ENCODE measurements at regions not wholly inside any gene's neighbourhood (a gene's known extent, or its start where the extent isn't known, plus 50 kb on each side); places are given as distances from the start of the nearest gene placed in this dataset.

DNA sequence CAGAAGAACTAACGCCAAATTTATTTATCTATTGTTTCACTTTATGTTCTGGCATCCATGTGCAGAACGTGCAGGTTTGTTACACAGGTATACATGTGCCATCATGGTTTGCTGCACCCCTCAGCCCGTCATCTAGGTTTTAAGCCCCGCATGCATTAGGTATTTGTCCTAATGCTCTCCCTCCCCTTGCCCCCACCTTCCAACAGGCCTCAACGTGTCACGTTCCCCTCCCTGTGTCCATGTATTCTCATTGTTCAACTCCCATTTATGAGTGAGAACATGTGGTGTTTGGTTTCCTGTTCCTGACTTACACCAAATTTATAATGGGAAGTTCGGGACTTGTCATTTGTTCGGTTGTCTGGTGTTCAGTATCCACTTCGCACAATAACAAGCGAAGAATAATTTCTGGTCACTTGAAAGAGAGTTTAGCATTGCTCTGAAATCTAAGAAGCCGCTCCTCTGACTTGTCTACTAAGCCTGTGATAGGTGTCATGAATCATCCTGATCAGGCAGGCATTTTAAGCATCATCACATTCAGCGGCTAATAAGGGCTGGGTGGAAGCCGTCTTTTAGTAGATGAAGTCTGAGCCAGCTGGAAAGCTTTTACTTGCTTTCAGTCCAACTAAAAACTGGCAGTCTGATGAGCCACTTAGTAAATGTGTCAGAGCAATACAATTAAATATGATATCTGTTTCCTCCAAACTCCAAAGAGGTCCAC lies 1065.7 kb upstream of the PABPC4L start:
- CTCF ChIA-PET, result no interaction called here
- H3K4me1 Mint-ChIP-seq, result no peaks in the 10 kb centered on the region

DNA sequence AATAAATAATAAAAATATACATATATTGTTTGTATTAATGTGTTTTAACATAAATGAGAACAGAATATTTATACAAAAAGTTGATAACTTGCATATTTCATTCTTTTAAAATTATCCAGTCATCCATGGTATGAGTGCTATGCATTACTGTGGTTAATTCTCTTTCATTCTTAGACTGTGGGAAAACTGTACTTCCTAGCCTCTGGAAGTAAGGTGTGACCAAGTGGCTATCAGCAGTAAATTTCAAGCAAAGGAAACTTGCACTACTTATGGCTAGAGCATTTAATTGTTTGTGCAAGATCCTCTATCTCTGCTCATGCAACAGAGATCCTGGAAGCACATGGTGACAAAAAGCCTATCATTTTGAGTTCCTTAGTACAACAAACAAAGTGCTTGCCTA lies 1054.5 kb upstream of the PABPC4L start:
- no peak overlapping the region for H3K4me3 Mint-ChIP-seq
- no peak overlapping the region for H3K27ac Mint-ChIP-seq
- peaks cover 2% of the 10 kb centered on the region for H3K9me3 Mint-ChIP-seq (ENCODE audit: low read depth)
- no peaks in the 10 kb centered on the region for H3K4me1 Mint-ChIP-seq
- H3K36me3 Mint-ChIP-seq, result no peaks in the 10 kb centered on the region
- H3K27me3 Mint-ChIP-seq, result no peaks in the 10 kb centered on the region
- CTCF ChIA-PET, result no interaction called here
- ATAC-seq (no peak), DNase-seq (no peak)

More for the DNA sequence above, 1065.7 kb upstream of the PABPC4L start:
- Mint-ChIP-seq H3K27ac (no peak overlapping the region), H3K36me3 (no peaks in the 10 kb centered on the region), H3K4me3 (no peak overlapping the region), H3K27me3 (no peaks in the 10 kb centered on the region), H3K9me3 (ENCODE audit: low read depth) (peaks cover 2% of the 10 kb centered on the region)
- DNase-seq (no peak), ATAC-seq (no peak)

DNA sequence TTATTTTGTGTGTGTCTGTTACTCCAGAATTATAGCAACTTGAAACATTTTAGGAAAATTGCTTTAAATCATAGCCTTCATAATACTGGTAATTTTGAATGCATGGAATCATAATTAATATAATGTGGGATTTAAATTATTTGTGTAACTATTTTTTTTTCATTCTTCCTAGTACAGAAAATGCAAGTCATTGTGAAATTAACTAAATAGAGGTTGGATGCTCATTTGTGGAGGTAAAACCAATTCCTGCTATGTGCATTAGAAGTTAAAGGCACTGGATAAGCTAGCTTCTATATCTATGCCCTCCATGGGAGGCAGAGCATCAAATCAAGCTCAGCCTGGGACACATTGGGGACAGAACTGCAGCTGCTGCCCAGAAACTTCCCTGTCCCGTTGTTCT lies 1048.5 kb upstream of the PABPC4L start:
- no peaks in the 10 kb centered on the region for H3K4me1 Mint-ChIP-seq
- no peak overlapping the region for H3K4me3 Mint-ChIP-seq
- no peak for ATAC-seq
- DNase-seq, result no peak
- H3K27ac Mint-ChIP-seq, result no peak overlapping the region
- H3K9me3 Mint-ChIP-seq (ENCODE audit: low read depth), result no peaks in the 10 kb centered on the region
- H3K27me3 Mint-ChIP-seq, result no peaks in the 10 kb centered on the region
- CTCF ChIA-PET, result no interaction called here
- H3K36me3 Mint-ChIP-seq, result no peaks in the 10 kb centered on the region

DNA sequence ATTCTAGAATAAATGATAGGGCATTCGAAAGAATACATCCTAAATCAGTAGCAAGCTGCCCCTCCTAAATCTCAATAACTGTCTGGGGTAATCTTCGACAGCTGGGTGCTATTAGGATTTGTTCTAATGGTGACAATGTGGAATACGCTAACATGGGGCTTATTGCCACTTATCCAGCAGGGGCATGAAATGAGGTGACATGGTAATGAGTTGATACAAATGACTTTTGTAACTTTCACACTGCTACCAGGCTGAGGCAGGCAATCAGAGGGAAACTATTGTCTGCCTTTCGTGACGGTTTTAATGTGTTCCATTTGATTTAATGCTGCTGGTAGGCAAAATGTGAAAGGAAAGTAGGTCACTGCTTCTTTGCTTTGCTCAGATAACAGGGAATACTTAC lies 1047.4 kb upstream of the PABPC4L start:
- no peaks in the 10 kb centered on the region for H3K36me3 Mint-ChIP-seq

DNA sequence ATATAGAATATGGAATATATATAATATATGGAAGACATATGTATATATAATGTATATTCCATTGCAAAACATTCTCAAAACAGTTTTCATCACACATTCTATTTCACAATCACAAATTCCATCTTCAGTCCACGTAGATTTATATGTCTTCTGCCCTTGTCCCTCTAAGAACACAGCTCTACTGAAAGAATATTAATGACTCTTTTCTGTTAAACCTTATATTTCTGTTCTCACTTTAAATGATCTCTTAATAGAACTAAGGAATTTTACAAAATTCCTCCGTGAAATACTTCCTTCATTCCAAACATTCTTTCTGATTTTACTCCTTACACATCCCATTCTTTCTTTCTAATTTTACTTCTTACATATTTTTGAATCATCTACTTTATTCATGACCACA lies 1043.1 kb upstream of the PABPC4L start:
- Mint-ChIP-seq H3K4me1 (no peaks in the 10 kb centered on the region), H3K4me3 (no peak overlapping the region), H3K9me3 (ENCODE audit: low read depth) (peaks cover 7% of the 10 kb centered on the region), H3K36me3 (no peaks in the 10 kb centered on the region), H3K27ac (no peak overlapping the region), H3K27me3 (no peaks in the 10 kb centered on the region)
- CTCF ChIA-PET, result no interaction called here
- no peak for ATAC-seq
- DNase-seq, result no peak

More for the DNA sequence above, 1047.4 kb upstream of the PABPC4L start:
- H3K27ac Mint-ChIP-seq, result no peak overlapping the region
- CTCF ChIA-PET, result no interaction called here
- no peaks in the 10 kb centered on the region for H3K4me1 Mint-ChIP-seq
- no peak overlapping the region for H3K4me3 Mint-ChIP-seq
- DNase-seq (no peak), ATAC-seq (no peak)
- H3K9me3 Mint-ChIP-seq (ENCODE audit: low read depth), result no peaks in the 10 kb centered on the region
- H3K27me3 Mint-ChIP-seq, result no peaks in the 10 kb centered on the region

DNA sequence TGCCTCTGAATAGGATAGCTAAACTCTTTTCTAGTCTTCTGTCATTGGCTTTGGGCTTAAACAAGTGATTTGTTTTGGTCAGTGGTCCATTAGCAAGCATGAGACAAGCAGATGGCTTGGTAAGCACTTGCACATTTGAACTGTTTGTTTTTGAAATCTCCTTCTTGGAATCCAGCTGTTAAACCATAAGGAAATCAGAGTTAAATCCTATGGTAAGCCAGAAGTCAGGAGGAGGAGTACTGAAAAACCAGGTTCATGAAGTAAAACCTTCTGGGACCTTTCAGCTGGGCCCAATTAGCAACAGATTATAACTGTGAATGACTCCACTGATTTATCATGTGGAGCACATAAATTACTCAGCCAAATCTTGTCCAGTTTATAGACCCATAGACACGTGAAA lies 1042.5 kb upstream of the PABPC4L start:
- peaks cover 8% of the 10 kb centered on the region for H3K9me3 Mint-ChIP-seq (ENCODE audit: low read depth)
- CTCF ChIA-PET, result no interaction called here
- H3K27ac Mint-ChIP-seq, result no peak overlapping the region
- H3K4me1 Mint-ChIP-seq, result no peaks in the 10 kb centered on the region
- no peak overlapping the region for H3K4me3 Mint-ChIP-seq
- H3K27me3 Mint-ChIP-seq, result no peaks in the 10 kb centered on the region
- DNase-seq (no peak), ATAC-seq (no peak)
- no peaks in the 10 kb centered on the region for H3K36me3 Mint-ChIP-seq

DNA sequence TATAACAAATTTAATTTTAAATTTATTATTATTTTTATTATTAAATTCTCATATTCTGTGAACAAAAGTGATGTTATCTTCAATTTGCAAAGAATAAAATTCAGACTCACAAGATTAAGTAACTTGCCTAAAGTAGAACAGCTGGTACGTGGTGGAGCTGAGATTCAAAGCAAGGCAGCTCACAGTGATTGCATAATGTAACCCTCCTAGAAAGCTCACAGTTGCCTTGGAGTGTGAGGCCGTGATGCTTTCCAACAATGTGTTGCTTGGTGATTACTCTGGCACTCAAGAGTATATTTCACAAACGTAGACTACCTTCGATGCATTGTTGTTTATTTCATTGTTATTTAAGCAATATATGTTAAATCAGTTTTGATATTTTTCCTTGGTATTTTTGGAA lies 1039.2 kb upstream of the PABPC4L start:
- H3K27me3 Mint-ChIP-seq, result no peaks in the 10 kb centered on the region
- no peaks in the 10 kb centered on the region for H3K4me1 Mint-ChIP-seq
- ATAC-seq (no peak), DNase-seq (no peak)
- peaks cover 8% of the 10 kb centered on the region for H3K9me3 Mint-ChIP-seq (ENCODE audit: low read depth)
- no peak overlapping the region for H3K27ac Mint-ChIP-seq
- no peak overlapping the region for H3K4me3 Mint-ChIP-seq
- CTCF ChIA-PET, result no interaction called here
- no peaks in the 10 kb centered on the region for H3K36me3 Mint-ChIP-seq

DNA sequence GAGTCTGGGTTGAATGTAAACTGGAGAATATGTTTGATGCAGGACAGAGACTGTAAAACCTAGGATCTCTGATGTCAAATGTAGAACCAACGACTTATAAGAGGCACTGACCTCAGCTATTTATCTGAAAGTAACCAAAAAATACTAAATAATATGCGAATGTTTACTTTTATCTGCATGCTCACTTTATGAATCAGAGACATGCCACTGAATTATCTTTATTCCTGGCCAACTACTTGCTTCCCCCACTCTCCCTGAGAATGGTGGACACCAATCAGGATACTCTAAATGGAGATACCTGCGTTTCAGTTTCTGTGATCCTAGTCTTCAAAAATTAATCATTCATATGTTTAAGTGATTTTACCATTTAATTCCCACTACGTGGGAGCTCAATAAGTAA lies 1038.4 kb upstream of the PABPC4L start:
- H3K9me3 Mint-ChIP-seq (ENCODE audit: low read depth), result peaks cover 8% of the 10 kb centered on the region
- no peak overlapping the region for H3K4me3 Mint-ChIP-seq
- no peaks in the 10 kb centered on the region for H3K27me3 Mint-ChIP-seq
- DNase-seq (no peak), ATAC-seq (no peak)
- H3K27ac Mint-ChIP-seq, result no peak overlapping the region
- no peaks in the 10 kb centered on the region for H3K36me3 Mint-ChIP-seq
- no peaks in the 10 kb centered on the region for H3K4me1 Mint-ChIP-seq
- CTCF ChIA-PET, result no interaction called here

DNA sequence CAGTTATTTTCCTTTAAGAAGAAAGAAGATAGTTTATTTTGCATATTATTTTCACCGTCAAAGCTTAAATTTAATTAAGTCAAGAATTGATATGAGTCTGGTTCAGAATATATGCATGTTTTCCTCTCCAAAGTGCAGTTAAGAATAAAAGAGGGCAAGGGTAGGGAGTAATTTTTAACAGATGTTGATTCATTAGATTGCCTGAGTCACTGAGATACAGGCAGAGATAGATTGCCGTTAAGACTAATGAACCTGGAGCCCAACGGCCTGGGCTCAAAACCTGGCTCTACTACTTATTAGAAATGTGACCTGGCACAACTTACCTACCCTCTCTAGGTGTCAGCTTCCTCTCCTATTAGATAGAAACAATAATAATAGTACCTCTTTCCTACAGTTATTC lies 1037.4 kb upstream of the PABPC4L start:
- no peak overlapping the region for H3K27ac Mint-ChIP-seq
- H3K4me3 Mint-ChIP-seq, result no peak overlapping the region
- CTCF ChIA-PET, result no interaction called here
- no peaks in the 10 kb centered on the region for H3K27me3 Mint-ChIP-seq
- DNase-seq (no peak), ATAC-seq (no peak)
- H3K4me1 Mint-ChIP-seq, result no peaks in the 10 kb centered on the region
- H3K9me3 Mint-ChIP-seq (ENCODE audit: low read depth), result peaks cover 8% of the 10 kb centered on the region
- H3K36me3 Mint-ChIP-seq, result no peaks in the 10 kb centered on the region

DNA sequence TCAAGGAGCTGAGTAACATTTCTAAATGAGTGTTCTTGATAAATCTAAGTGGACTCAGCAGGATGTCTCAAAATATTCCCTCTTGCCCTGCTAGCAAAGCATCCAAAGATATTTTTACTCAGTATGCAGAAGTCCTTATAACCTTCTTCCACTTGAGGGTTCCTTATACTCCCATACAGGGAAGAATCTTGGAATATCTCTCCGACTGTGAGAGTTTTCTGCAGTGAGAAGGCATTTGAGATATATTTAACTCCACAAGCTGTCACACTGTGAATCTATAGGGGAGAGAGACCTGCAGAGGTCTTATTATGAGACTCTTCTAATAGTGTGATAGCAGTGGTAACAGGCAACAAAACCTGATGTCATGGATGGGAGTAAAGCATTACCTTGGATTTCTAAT lies 1034.5 kb upstream of the PABPC4L start:
- DNase-seq, result no peak
- no peak overlapping the region for H3K27ac Mint-ChIP-seq
- H3K27me3 Mint-ChIP-seq, result no peaks in the 10 kb centered on the region
- H3K4me1 Mint-ChIP-seq, result no peaks in the 10 kb centered on the region
- no peaks in the 10 kb centered on the region for H3K36me3 Mint-ChIP-seq
- CTCF ChIA-PET, result no interaction called here
- peaks cover 2% of the 10 kb centered on the region for H3K9me3 Mint-ChIP-seq (ENCODE audit: low read depth)
- no peak for ATAC-seq
- H3K4me3 Mint-ChIP-seq, result no peak overlapping the region

DNA sequence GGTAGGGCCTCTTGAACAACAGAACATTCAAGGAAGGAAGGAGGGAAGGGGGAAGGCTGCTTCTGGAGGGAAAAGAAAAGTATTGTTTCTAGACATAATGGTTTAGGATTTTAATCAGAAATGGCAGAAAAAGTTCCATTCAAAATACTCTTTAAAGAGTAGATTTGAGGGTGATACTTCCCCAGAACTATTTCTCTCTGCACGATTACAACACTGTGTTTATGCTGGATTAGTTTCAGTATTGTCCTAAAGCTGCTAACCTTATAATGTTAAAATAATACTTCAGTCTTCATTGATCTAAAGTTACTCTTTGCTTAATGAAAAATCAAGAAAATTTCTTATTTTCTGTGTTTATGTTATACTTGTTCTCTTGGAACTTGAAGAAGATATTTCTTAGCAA lies 1026.3 kb upstream of the PABPC4L start:
- Mint-ChIP-seq H3K27me3 (no peaks in the 10 kb centered on the region), H3K9me3 (ENCODE audit: low read depth) (peaks cover 4% of the 10 kb centered on the region), H3K36me3 (no peaks in the 10 kb centered on the region), H3K4me1 (no peaks in the 10 kb centered on the region), H3K27ac (no peak overlapping the region), H3K4me3 (no peak overlapping the region)
- no peak for DNase-seq
- CTCF ChIA-PET, result no interaction called here
- no peak for ATAC-seq

DNA sequence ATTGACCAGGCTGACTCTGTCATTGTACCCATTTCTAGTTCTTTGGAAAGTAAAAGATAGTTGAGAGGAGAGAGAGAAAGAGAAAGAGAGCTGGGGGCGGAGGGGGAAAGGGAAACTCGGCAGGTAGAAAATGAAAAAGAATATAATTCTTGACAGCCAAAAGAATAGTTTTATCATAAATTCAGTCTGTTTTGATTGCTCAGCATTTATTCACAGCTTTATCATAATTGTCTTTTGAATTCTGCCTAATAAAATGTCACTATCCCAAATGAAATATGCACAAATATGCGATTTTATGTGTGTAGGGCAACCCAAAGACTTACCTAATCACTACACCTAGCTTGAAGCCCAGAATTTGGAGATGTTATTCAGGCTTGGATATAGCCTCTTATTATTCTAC lies 1024.0 kb upstream of the PABPC4L start:
- no peak overlapping the region for H3K4me3 Mint-ChIP-seq
- CTCF ChIA-PET, result no interaction called here

DNA sequence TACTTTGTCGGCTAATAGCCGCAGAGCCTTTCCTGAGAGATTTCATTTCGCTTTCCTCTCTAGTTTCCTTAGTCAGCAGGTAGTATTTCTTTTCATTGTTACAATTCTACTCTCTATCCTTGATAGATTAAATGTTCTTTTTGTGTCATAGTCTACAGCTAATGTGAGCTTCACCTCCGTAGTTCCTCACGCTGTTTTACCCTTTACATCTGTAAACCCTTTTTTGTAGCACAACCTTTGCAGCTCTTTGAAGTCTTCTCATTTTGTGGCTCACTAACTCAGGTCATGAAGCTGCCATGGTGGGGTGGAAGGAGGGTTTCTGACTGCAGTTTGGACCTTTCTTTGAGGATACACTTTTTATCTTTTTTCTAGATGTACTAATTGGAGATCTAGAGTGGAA lies 1008.8 kb upstream of the PABPC4L start:
- CTCF ChIA-PET, result no interaction called here
- ATAC-seq (no peak), DNase-seq (no peak)
- Mint-ChIP-seq H3K36me3 (no peaks in the 10 kb centered on the region), H3K4me3 (no peak overlapping the region), H3K27me3 (no peaks in the 10 kb centered on the region), H3K4me1 (no peaks in the 10 kb centered on the region), H3K9me3 (ENCODE audit: low read depth) (no peaks in the 10 kb centered on the region), H3K27ac (no peak overlapping the region)

More for the DNA sequence above, 1024.0 kb upstream of the PABPC4L start:
- ATAC-seq (no peak), DNase-seq (no peak)
- peaks cover 4% of the 10 kb centered on the region for H3K9me3 Mint-ChIP-seq (ENCODE audit: low read depth)
- no peaks in the 10 kb centered on the region for H3K27me3 Mint-ChIP-seq
- no peaks in the 10 kb centered on the region for H3K36me3 Mint-ChIP-seq
- no peaks in the 10 kb centered on the region for H3K4me1 Mint-ChIP-seq
- no peak overlapping the region for H3K27ac Mint-ChIP-seq

DNA sequence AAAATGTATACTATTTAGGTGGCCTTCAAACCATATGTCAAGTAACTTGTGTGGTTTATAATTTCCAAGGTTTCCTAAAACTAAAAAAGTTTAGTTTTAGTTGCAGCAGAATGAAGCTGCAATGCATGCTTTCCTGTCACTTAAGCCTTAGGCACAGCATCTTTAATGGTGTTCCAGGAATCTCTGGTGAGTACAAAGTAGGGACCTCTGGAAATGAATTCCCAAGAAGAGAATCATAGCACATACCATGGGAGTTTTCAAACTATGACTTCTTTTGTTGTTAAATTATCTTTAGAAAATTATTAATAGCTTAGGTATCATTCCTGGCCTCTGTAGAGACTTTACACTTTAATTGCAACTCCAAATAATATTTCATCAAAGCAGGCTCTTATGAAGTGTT lies 1005.9 kb upstream of the PABPC4L start:
- H3K9me3 Mint-ChIP-seq (ENCODE audit: low read depth), result no peaks in the 10 kb centered on the region
- H3K27me3 Mint-ChIP-seq, result no peaks in the 10 kb centered on the region
- no peaks in the 10 kb centered on the region for H3K4me1 Mint-ChIP-seq
- CTCF ChIA-PET, result no interaction called here
- ATAC-seq (no peak), DNase-seq (no peak)
- H3K36me3 Mint-ChIP-seq, result no peaks in the 10 kb centered on the region
- no peak overlapping the region for H3K4me3 Mint-ChIP-seq
- H3K27ac Mint-ChIP-seq, result no peak overlapping the region

DNA sequence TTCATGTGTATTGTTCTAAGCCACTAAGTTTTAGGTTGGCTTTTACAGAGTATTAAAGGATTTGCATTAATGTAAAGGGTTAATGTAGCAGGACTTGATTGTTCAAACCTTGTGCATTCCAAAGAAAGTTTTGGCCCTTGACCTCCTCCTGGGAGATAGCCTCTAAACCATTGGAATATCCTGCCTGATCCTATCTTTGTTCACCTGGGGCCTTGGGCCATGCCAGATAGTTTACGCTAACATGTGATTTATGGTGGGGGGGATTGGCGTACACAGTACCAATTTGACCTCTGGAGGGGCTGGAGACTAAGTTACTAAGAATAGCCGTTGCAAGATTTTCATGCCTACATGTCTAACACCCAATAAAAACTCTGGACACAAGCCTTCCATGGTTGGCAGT lies 1002.7 kb upstream of the PABPC4L start:
- Mint-ChIP-seq H3K4me3 (no peak overlapping the region), H3K36me3 (no peaks in the 10 kb centered on the region), H3K27me3 (no peaks in the 10 kb centered on the region), H3K27ac (no peak overlapping the region), H3K9me3 (ENCODE audit: low read depth) (no peaks in the 10 kb centered on the region), H3K4me1 (no peaks in the 10 kb centered on the region)
- no peak for ATAC-seq
- DNase-seq, result no peak
- CTCF ChIA-PET, result no interaction called here
